ENCODE measurements at regions not wholly inside any gene's neighbourhood (a gene's known extent, or its start where the extent isn't known, plus 50 kb on each side); places are given as distances from the start of the nearest gene placed in this dataset.

DNA sequence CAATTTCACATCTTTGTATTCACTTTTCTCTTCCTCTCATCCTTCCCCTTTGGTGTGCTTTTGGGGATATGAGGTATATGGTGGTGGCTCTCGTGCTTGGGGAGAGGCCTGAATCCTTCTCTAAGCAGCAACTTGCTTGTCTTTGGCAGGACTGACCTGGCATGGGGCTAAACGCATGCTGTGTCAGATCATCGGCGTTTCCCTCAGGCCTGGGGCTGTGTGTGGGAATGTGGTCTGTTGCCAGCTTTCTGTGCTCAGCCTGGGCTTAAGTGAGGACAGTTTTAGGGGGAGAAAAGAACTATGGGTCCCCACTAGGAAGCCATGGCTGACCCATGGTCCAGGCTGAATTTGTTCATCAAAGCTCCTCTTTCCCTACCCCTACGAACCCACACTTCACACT, 60.7 kb downstream of the TET3 start:
- H3K36me3 ChIP-seq, result peaks cover 80% of the 10 kb centered on the region
- no peak for TF ChIP-seq Cebpa-rat (IDR thresholded peaks at IDR 0.05)
- peaks cover 60% of the 10 kb centered on the region for H3K4me1 ChIP-seq
- H3K27me3 ChIP-seq, result no peaks in the 10 kb centered on the region
- H3K9ac ChIP-seq, result no peak overlapping the region
- peaks cover 100% of the 10 kb centered on the region for H4K20me1 ChIP-seq
- H3K27ac ChIP-seq, result 0 out of 2 replicates have a peak overlapping the region, but pooled peaks have one; percentile 1
- no peaks in the 10 kb centered on the region for H3K9me3 ChIP-seq
- H3K4me2 ChIP-seq, result peak overlapping the region; percentile 9; the same call in 1 of the 2 replicates
- no peak overlapping the region for H3K4me3 ChIP-seq

DNA sequence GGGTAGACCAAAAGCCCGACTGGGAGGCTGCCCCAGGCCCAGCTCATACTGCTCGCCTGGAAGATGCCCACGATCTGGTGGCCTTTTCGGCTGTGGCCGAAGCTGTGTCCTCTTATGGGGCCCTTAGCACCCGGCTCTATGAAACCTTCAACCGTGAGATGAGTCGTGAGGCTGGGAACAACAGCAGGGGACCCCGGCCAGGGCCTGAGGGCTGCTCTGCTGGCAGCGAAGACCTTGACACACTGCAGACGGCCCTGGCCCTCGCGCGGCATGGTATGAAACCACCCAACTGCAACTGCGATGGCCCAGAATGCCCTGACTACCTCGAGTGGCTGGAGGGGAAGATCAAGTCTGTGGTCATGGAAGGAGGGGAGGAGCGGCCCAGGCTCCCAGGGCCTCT, 61.7 kb downstream of the TET3 start:
- Histone ChIP-seq H3K9me3 (no peaks in the 10 kb centered on the region), H3K9ac (no peak overlapping the region), H3K4me1 (peaks cover 60% of the 10 kb centered on the region), H3K27me3 (no peaks in the 10 kb centered on the region), H3K4me3 (no peak overlapping the region), H3K4me2 (no peak overlapping the region), H3K36me3 (peaks cover 85% of the 10 kb centered on the region), H3K27ac (no peak overlapping the region), H4K20me1 (peaks cover 100% of the 10 kb centered on the region)
- no peak for TF ChIP-seq Cebpa-rat (IDR thresholded peaks at IDR 0.05)

DNA sequence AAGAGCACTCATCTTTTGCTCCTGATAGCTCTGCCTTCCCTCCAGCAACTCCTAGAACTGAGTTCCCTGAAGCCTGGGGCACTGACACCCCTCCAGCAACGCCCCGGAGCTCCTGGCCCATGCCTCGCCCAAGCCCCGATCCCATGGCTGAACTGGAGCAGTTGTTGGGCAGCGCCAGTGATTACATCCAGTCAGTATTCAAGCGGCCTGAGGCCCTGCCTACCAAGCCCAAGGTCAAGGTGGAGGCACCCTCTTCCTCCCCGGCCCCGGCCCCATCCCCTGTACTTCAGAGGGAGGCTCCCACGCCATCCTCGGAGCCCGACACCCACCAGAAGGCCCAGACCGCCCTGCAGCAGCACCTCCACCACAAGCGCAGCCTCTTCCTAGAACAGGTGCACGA, 62.4 kb downstream of the TET3 start:
- Histone ChIP-seq H3K4me3 (no peak overlapping the region), H4K20me1 (peaks cover 100% of the 10 kb centered on the region), H3K4me2 (no peak overlapping the region), H3K27me3 (no peaks in the 10 kb centered on the region), H3K4me1 (peaks cover 60% of the 10 kb centered on the region), H3K9ac (no peak overlapping the region), H3K27ac (no peak overlapping the region), H3K9me3 (no peaks in the 10 kb centered on the region), H3K36me3 (peaks cover 88% of the 10 kb centered on the region)
- TF ChIP-seq Cebpa-rat (IDR thresholded peaks at IDR 0.05), result no peak

DNA sequence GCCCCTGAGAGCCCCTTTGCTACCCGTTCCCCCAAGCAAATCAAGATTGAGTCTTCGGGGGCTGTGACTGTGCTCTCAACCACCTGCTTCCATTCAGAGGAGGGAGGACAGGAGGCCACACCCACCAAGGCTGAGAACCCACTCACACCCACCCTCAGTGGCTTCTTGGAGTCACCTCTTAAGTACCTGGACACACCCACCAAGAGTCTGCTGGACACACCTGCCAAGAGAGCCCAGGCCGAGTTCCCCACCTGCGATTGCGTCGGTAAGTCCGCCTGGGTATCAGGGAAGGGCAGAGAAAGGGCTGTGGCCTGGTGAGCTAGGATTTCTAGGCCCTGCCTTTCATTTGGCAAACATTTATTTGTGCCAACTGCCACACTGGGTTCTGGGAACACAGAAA, 63.4 kb downstream of the TET3 start:
- Histone ChIP-seq H3K27ac (no peak overlapping the region), H4K20me1 (peaks cover 100% of the 10 kb centered on the region)

DNA sequence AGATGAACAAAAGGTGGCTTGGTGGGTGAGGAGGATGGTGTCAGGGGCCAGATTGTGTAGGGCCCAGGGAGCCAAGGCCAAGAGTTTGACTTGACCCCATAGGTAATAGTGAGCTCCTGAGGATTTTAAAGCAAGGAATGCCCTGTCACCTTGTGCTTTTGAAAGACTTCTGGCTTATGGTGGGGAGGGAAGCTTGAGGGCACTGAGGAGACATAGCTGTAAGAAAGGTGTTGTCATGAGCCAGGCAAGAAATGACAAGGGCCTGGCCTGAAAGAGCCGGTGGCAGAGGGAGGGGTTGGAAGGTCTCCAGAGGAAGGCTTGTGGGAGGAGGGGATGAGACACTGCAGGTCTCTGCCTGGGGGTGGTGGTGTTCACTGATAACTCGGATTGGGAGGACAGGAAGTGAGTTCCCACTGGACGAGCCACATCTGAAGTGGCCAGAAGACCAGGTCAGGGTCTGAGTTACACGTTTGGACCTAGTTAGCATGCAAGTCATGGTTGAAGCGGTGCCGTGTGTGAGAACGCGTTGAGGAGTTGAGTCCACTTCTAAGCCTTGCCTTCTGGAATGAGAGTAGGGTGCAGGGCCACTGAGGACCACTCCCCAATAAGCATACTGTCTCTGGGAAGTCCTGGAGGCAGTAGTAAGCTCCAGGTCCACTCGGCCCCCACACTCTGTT, 64.3 kb downstream of the TET3 start:
- H3K27ac ChIP-seq, result no peak overlapping the region
- H3K4me2 ChIP-seq, result no peak overlapping the region; the same call in 1 of the 2 replicates
- no peak overlapping the region for H3K4me3 ChIP-seq
- H4K20me1 ChIP-seq, result peaks cover 100% of the 10 kb centered on the region
- H3K9me3 ChIP-seq, result no peaks in the 10 kb centered on the region
- no peak overlapping the region for H3K9ac ChIP-seq
- peaks cover 76% of the 10 kb centered on the region for H3K4me1 ChIP-seq
- TF ChIP-seq Cebpa-rat (IDR thresholded peaks at IDR 0.05), result no peak
- peaks cover 75% of the 10 kb centered on the region for H3K36me3 ChIP-seq
- H3K27me3 ChIP-seq, result no peaks in the 10 kb centered on the region

More for the DNA sequence above, 63.4 kb downstream of the TET3 start:
- no peak for TF ChIP-seq Cebpa-rat (IDR thresholded peaks at IDR 0.05)
- H3K36me3 ChIP-seq, result peaks cover 80% of the 10 kb centered on the region
- no peaks in the 10 kb centered on the region for H3K9me3 ChIP-seq
- no peak overlapping the region for H3K4me3 ChIP-seq
- H3K4me2 ChIP-seq, result no peak overlapping the region; the same call in 1 of the 2 replicates
- no peaks in the 10 kb centered on the region for H3K27me3 ChIP-seq
- H3K9ac ChIP-seq, result no peak overlapping the region
- peaks cover 68% of the 10 kb centered on the region for H3K4me1 ChIP-seq

DNA sequence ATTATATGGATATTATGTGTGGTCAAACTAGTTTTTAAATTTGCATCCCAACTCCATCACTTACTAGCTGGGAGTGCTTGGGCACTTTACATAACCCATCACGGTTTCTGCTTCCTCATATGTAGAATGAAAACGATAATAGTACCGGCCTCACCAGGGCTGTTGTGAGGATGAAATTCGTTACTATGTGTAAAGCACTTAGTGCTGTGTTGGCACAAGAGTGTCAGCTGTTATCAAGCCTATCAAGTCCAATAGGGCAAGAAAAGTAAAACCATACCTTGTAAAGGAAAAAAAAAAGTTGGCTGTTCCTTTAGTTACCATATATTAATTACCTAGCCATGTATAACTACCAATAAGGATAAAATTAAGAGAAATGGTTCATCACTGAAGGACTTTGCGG, 65.4 kb downstream of the TET3 start:
- Histone ChIP-seq H3K4me1 (peaks cover 80% of the 10 kb centered on the region), H3K27me3 (no peaks in the 10 kb centered on the region), H3K9ac (no peak overlapping the region), H3K9me3 (no peaks in the 10 kb centered on the region), H3K36me3 (peaks cover 82% of the 10 kb centered on the region), H3K4me2 (no peak overlapping the region), H3K4me3 (no peak overlapping the region), H3K27ac (no peak overlapping the region), H4K20me1 (peaks cover 100% of the 10 kb centered on the region)
- no peak for TF ChIP-seq Cebpa-rat (IDR thresholded peaks at IDR 0.05)

DNA sequence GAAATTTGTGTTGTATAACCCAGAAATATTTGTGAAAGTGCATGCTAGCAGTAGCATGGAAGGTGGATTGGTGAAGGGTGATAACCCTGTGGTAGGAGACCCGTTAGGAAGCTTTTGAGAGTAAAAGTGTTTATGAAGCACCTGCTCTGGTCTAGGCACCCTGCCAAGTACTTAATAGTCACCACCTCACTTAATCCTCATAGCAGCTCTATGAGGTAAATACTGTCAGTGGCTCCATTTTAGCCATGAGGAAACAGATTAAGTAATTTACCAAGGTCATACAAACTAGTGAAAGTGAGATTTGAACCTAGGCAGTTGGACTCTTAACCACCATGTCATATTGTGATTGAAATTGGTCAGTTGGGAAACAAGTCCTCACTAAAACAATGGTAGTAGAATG, 66.8 kb downstream of the TET3 start:
- Histone ChIP-seq H3K4me2 (peak overlapping the region; percentile 76; the same call in 1 of the 2 replicates), H3K36me3 (peaks cover 82% of the 10 kb centered on the region), H3K9me3 (no peaks in the 10 kb centered on the region), H4K20me1 (peaks cover 100% of the 10 kb centered on the region), H3K4me3 (no peak overlapping the region), H3K4me1 (peaks cover 72% of the 10 kb centered on the region), H3K27ac (no peak overlapping the region), H3K9ac (no peak overlapping the region), H3K27me3 (no peaks in the 10 kb centered on the region)
- TF ChIP-seq Cebpa-rat (IDR thresholded peaks at IDR 0.05), result no peak

DNA sequence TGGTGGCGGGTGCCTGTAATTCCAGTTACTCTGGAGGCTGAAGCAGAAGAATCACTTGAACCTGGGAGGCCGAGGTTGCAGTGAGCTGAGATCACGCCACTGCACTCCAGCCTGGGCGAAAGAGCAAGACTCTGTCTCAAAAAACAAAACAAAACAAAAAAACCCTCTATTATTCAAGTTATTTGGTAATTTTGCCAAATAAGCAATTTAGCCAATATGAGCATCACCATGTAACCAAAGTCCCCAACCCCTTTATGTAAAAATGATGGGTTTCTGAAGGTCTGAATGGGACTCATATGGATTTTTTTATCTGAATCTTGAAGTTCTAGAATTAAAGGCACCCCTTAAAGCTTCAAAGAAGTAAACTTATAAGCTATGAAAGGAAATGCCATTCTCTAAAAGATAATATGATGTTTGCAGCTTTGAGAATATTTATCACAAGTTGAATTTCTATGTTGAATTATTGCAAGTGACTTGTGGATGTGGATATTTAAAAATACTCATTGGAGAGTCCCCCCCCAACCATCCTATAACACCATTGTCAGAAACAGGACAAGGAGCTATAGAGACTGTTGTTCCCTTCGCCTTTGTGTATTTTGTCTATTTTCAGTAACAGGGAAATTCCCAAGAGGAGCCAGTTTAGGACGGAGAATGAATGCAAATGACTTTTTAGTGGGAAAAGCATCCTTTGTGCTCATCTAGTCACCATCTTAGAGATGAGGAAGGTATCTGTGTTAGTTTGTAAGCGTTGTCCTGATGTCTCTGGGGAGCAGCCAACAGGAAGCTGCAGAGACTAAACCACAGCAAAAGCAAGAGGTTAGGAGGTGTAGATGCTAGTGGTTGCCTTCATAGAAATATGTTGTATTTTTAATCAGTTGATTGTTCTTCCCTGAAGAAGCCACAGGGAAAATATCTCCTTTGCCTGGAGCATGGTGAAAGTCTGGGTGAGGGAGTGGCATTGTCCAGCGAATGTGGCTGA, 68.3 kb downstream of the TET3 start:
- H3K36me3 ChIP-seq, result peaks cover 81% of the 10 kb centered on the region
- 0 out of 2 replicates have a peak overlapping the region, but pooled peaks have one; percentile 7 for H3K27ac ChIP-seq
- H3K4me2 ChIP-seq, result peak overlapping the region; percentile 76
- no peak for TF ChIP-seq Cebpa-rat (IDR thresholded peaks at IDR 0.05)
- H4K20me1 ChIP-seq, result peaks cover 100% of the 10 kb centered on the region
- H3K27me3 ChIP-seq, result no peaks in the 10 kb centered on the region
- H3K9me3 ChIP-seq, result no peaks in the 10 kb centered on the region
- H3K4me1 ChIP-seq, result peaks cover 67% of the 10 kb centered on the region
- no peak overlapping the region for H3K9ac ChIP-seq
- no peak overlapping the region; the same call in 1 of the 2 replicates for H3K4me3 ChIP-seq

DNA sequence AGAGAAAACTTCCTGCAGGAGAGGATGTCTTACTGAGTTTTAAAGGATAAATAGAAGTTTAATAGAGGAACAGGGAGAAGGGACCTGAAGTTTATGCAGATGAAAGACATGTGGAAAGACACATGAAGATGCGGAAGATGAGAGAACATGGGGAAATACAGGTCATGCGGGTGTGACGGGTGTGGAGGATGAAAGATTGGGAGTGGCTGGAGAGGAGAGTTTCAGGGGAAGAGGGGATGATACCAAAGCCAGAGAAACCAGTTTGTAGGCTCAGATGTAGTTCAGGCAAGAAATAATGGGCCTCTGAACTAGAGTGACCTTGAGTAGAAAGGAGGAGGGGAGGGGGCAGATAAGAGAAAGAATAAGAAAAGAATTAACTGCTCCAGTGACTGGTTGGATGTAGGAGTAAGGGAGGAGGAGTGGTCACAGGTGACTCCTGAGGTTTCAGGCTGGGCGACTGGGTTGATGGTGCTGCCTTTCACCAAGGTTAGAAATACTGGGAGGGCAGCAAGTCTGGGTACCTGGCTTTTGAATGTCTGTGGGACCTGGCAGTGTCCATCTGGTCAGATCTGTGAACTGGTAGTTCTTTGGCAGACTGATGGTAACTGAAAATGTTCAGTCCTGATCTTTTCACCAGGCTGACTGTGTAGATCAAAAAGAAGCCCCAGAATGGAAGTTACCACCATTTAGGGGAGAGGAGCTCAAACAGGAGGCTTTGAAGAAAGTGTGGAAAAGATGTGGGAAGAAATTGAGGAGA, 69.4 kb downstream of the TET3 start:
- TF ChIP-seq Cebpa-rat (IDR thresholded peaks at IDR 0.05), result no peak
- 0 out of 2 replicates have a peak overlapping the region, but pooled peaks have one; percentile 7 for H3K27ac ChIP-seq
- H3K9me3 ChIP-seq, result peaks cover 6% of the 10 kb centered on the region
- H3K4me2 ChIP-seq, result peak overlapping the region; percentile 76
- no peaks in the 10 kb centered on the region for H3K27me3 ChIP-seq
- peaks cover 56% of the 10 kb centered on the region for H3K4me1 ChIP-seq
- H4K20me1 ChIP-seq, result peaks cover 91% of the 10 kb centered on the region
- H3K4me3 ChIP-seq, result no peak overlapping the region
- H3K9ac ChIP-seq, result no peak overlapping the region
- H3K36me3 ChIP-seq, result peaks cover 79% of the 10 kb centered on the region
